ENCODE measurements at regions not wholly inside any gene's neighbourhood (a gene's known extent, or its start where the extent isn't known, plus 50 kb on each side); places are given as distances from the start of the nearest gene placed in this dataset. TPM values are rescaled to one million over a fixed set of nuclear protein-coding genes. Genes with fewer than 3 reads are reported as not detected.

- no peak for DNase-seq (ENCODE audit: low spot score)
- Histone ChIP-seq H3K9me3 (ENCODE audit: low read length) (no peaks in the 10 kb centered on the region), H3K27ac (ENCODE audit: low read depth, low read length, poor library complexity, severe bottlenecking) (no peak overlapping the region), H3K79me2 (ENCODE audit: insufficient read depth, low read depth, low read length) (no peaks in the 10 kb centered on the region), H3K4me1 (ENCODE audit: insufficient read depth, low read length, poor library complexity, severe bottlenecking) (no peaks in the 10 kb centered on the region), H3K9me2 (ENCODE audit: insufficient read depth, low read length) (no peaks in the 10 kb centered on the region), H2AFZ (ENCODE audit: low read length) (no peak overlapping the region), H3K4me2 (ENCODE audit: low read length) (no peak overlapping the region), H4K20me1 (ENCODE audit: insufficient read depth, low read length) (no peaks in the 10 kb centered on the region), H3K4me3 (ENCODE audit: low read depth, low read length, poor library complexity, severe bottlenecking) (no peak overlapping the region), H3K36me3 (ENCODE audit: insufficient read depth, low read length) (no peaks in the 10 kb centered on the region)
- no TSS peak for BruUV-seq (replicated peaks)
- no peak for TF ChIP-seq CTCF (conservative IDR thresholded peaks at IDR 0.05; ENCODE audit: low read length)
- no peak for TF ChIP-seq EZH2phosphoT487 (IDR thresholded peaks at IDR 0.05; ENCODE audit: borderline replicate concordance, low read depth, low read length)
- CTCF ChIA-PET (ENCODE audit: unreplicated experiment): no interaction called here
- intact Hi-C loops (cut with micrococcal nuclease; ENCODE audit: unreplicated experiment): no loop called here
- POLR2A ChIA-PET: no interaction called here
These were observed 123.3 kb downstream of the USP46 start for GRCh38 chr4:52535793-52536192.

Small RNA genes in the stretch of these regions (small RNA-seq; reads per million reads assigned to genes)
- gene RNU6-1252P: not detected
